ENCODE measurements at regions not wholly inside any gene's neighbourhood (a gene's known extent, or its start where the extent isn't known, plus 50 kb on each side); places are given as distances from the start of the nearest gene placed in this dataset.

DNA sequence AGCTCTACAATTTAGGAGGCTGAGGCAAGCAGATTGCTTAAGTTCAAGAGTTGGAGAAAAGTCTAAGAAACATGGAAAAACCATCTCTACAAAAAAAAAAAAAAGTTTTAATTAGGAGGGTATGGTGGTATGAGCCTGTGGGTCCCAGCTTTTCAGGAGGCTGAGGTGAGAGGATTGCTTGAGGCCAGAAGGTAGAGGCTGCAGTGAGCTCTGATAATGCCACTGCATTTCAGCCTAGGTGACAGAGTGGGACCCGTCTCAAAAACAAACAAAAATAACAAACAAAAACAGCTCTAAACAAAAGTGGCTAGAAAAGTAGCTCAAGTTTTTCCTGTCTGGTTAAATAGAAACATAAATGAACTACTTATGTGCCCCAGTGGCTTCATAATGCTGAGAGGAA is 2133.6 kb upstream of the DEFB115 start:
- Histone ChIP-seq H3K79me1 (ENCODE audit: low read length) (no peaks in the 10 kb centered on the region), H3K4me3 (ENCODE audit: low read depth, low read length) (no peak overlapping the region), H3K4ac (ENCODE audit: low read depth, low read length) (no peak overlapping the region), H3K4me1 (ENCODE audit: control insufficient read depth in 1 of 2, insufficient read depth in 2 of 2, low read length in 2 of 2) (no peaks in the 10 kb centered on the region), H2AK5ac (ENCODE audit: low read length) (no peak overlapping the region), H3K18ac (ENCODE audit: low read length) (no peak overlapping the region), H4K12ac (ENCODE audit: low read depth, low read length) (no peak overlapping the region), H3K27ac (ENCODE audit: low read depth, low read length) (no peak overlapping the region), H3K9me3 (ENCODE audit: insufficient read depth, low read depth, low read length) (peaks cover 18% of the 10 kb centered on the region), H2BK12ac (ENCODE audit: low read length) (no peak overlapping the region), H3K79me2 (ENCODE audit: control insufficient read depth, insufficient read depth, low read length, poor library complexity) (no peaks in the 10 kb centered on the region), H3K14ac (ENCODE audit: low read length) (no peak overlapping the region), H4K91ac (ENCODE audit: low read depth, low read length) (no peak overlapping the region), H4K8ac (ENCODE audit: low read depth, low read length) (no peak overlapping the region), H2AFZ (ENCODE audit: insufficient read depth, low read length, poor library complexity) (no peak overlapping the region), H3K36me3 (ENCODE audit: control insufficient read depth in 1 of 2, insufficient read depth in 2 of 2, low read length in 2 of 2) (no peaks in the 10 kb centered on the region), H3K4me2 (ENCODE audit: low read length) (no peak overlapping the region), H3K23ac (ENCODE audit: low read length) (no peak overlapping the region), H2BK120ac (ENCODE audit: insufficient read depth, low read length, poor library complexity) (no peak overlapping the region), H3K9ac (ENCODE audit: low read length) (no peak overlapping the region), H3K27me3 (ENCODE audit: insufficient read depth, low read length) (no peaks in the 10 kb centered on the region), H2BK5ac (ENCODE audit: low read depth, low read length, poor library complexity) (no peak overlapping the region)
- DNase-seq = no peak
- whole genome bisulfite sequencing (ENCODE audit: extremely low coverage, insufficient coverage, insufficient read length) = no CpG with 5 or more reads among the region's 1 CpG
